ENCODE measurements at regions not wholly inside any gene's neighbourhood (a gene's known extent, or its start where the extent isn't known, plus 50 kb on each side); places are given as distances from the start of the nearest gene placed in this dataset.

GRCh38 chr12:131613678-131614077 is 97.2 kb upstream of the SFSWAP start:
- Histone ChIP-seq H3K27ac (ENCODE audit: low read depth, low read length) (no peak overlapping the region), H2AFZ (ENCODE audit: low read length, unreplicated experiment) (no peak overlapping the region), H3K27me3 (ENCODE audit: insufficient read depth, low read length) (peaks cover 20% of the 10 kb centered on the region), H3K79me2 (ENCODE audit: control insufficient read depth, insufficient read depth, low read length, unreplicated experiment) (no peaks in the 10 kb centered on the region), H3K36me3 (ENCODE audit: insufficient read depth, low read length) (no peaks in the 10 kb centered on the region), H3K4me3 (ENCODE audit: low read depth, low read length) (no peak overlapping the region), H3K4me1 (ENCODE audit: control insufficient read depth, insufficient read depth, low read length, unreplicated experiment) (no peaks in the 10 kb centered on the region)

GRCh38 chr12:131615326-131616042 is 95.4 kb upstream of the SFSWAP start:
- Histone ChIP-seq H3K27me3 (ENCODE audit: insufficient read depth, low read length) (peaks cover 35% of the 10 kb centered on the region), H3K27ac (ENCODE audit: low read depth, low read length) (no peak overlapping the region), H3K36me3 (ENCODE audit: insufficient read depth, low read length) (no peaks in the 10 kb centered on the region), H3K79me2 (ENCODE audit: control insufficient read depth, insufficient read depth, low read length, unreplicated experiment) (no peaks in the 10 kb centered on the region), H3K4me3 (ENCODE audit: low read depth, low read length) (no peak overlapping the region), H2AFZ (ENCODE audit: low read length, unreplicated experiment) (no peak overlapping the region), H3K4me1 (ENCODE audit: control insufficient read depth, insufficient read depth, low read length, unreplicated experiment) (no peaks in the 10 kb centered on the region)

GRCh38 chr12:131616043-131616700 is 94.7 kb upstream of the SFSWAP start:
- no peaks in the 10 kb centered on the region for H3K36me3 ChIP-seq (ENCODE audit: insufficient read depth, low read length)
- H3K27ac ChIP-seq (ENCODE audit: low read depth, low read length) = no peak overlapping the region
- no peak overlapping the region for H3K4me3 ChIP-seq (ENCODE audit: low read depth, low read length)
- H2AFZ ChIP-seq (ENCODE audit: low read length, unreplicated experiment) = no peak overlapping the region
- no peaks in the 10 kb centered on the region for H3K79me2 ChIP-seq (ENCODE audit: control insufficient read depth, insufficient read depth, low read length, unreplicated experiment)
- H3K4me1 ChIP-seq (ENCODE audit: control insufficient read depth, insufficient read depth, low read length, unreplicated experiment) = no peaks in the 10 kb centered on the region
- peaks cover 41% of the 10 kb centered on the region for H3K27me3 ChIP-seq (ENCODE audit: insufficient read depth, low read length)

GRCh38 chr12:131616738-131617137 is 94.2 kb upstream of the SFSWAP start:
- Histone ChIP-seq H3K27me3 (ENCODE audit: insufficient read depth, low read length) (peaks cover 47% of the 10 kb centered on the region), H3K4me1 (ENCODE audit: control insufficient read depth, insufficient read depth, low read length, unreplicated experiment) (no peaks in the 10 kb centered on the region), H3K27ac (ENCODE audit: low read depth, low read length) (no peak overlapping the region), H3K79me2 (ENCODE audit: control insufficient read depth, insufficient read depth, low read length, unreplicated experiment) (no peaks in the 10 kb centered on the region), H3K4me3 (ENCODE audit: low read depth, low read length) (no peak overlapping the region), H3K36me3 (ENCODE audit: insufficient read depth, low read length) (no peaks in the 10 kb centered on the region), H2AFZ (ENCODE audit: low read length, unreplicated experiment) (no peak overlapping the region)

- H3K27ac ChIP-seq (ENCODE audit: low read depth, low read length) = no peak overlapping the region
- no peak overlapping the region for H2AFZ ChIP-seq (ENCODE audit: low read length, unreplicated experiment)
- H3K4me3 ChIP-seq (ENCODE audit: low read depth, low read length) = no peak overlapping the region
- H3K36me3 ChIP-seq (ENCODE audit: insufficient read depth, low read length) = no peaks in the 10 kb centered on the region
- no peaks in the 10 kb centered on the region for H3K79me2 ChIP-seq (ENCODE audit: control insufficient read depth, insufficient read depth, low read length, unreplicated experiment)
- H3K27me3 ChIP-seq (ENCODE audit: insufficient read depth, low read length) = peaks cover 48% of the 10 kb centered on the region
- H3K4me1 ChIP-seq (ENCODE audit: control insufficient read depth, insufficient read depth, low read length, unreplicated experiment) = no peaks in the 10 kb centered on the region
Measured at GRCh38 chr12:131617179-131617578, 93.7 kb upstream of the SFSWAP start.

GRCh38 chr12:131617596-131618302 is 93.1 kb upstream of the SFSWAP start:
- Histone ChIP-seq H2AFZ (ENCODE audit: low read length, unreplicated experiment) (no peak overlapping the region), H3K27ac (ENCODE audit: low read depth, low read length) (no peak overlapping the region), H3K4me3 (ENCODE audit: low read depth, low read length) (no peak overlapping the region), H3K79me2 (ENCODE audit: control insufficient read depth, insufficient read depth, low read length, unreplicated experiment) (no peaks in the 10 kb centered on the region), H3K27me3 (ENCODE audit: insufficient read depth, low read length) (peaks cover 48% of the 10 kb centered on the region), H3K36me3 (ENCODE audit: insufficient read depth, low read length) (no peaks in the 10 kb centered on the region), H3K4me1 (ENCODE audit: control insufficient read depth, insufficient read depth, low read length, unreplicated experiment) (no peaks in the 10 kb centered on the region)

- no peak overlapping the region for H3K27ac ChIP-seq (ENCODE audit: low read depth, low read length)
- no peaks in the 10 kb centered on the region for H3K36me3 ChIP-seq (ENCODE audit: insufficient read depth, low read length)
- H3K4me1 ChIP-seq (ENCODE audit: control insufficient read depth, insufficient read depth, low read length, unreplicated experiment) = no peaks in the 10 kb centered on the region
- no peak overlapping the region for H2AFZ ChIP-seq (ENCODE audit: low read length, unreplicated experiment)
- no peak overlapping the region for H3K4me3 ChIP-seq (ENCODE audit: low read depth, low read length)
- H3K27me3 ChIP-seq (ENCODE audit: insufficient read depth, low read length) = peaks cover 48% of the 10 kb centered on the region
- no peaks in the 10 kb centered on the region for H3K79me2 ChIP-seq (ENCODE audit: control insufficient read depth, insufficient read depth, low read length, unreplicated experiment)
Measured at GRCh38 chr12:131618303-131618658, 92.6 kb upstream of the SFSWAP start.

GRCh38 chr12:131618701-131619100 is 92.2 kb upstream of the SFSWAP start:
- H3K4me3 ChIP-seq (ENCODE audit: low read depth, low read length) = no peak overlapping the region

GRCh38 chr12:131619106-131619642 is 91.7 kb upstream of the SFSWAP start:
- Histone ChIP-seq H3K4me3 (ENCODE audit: low read depth, low read length) (no peak overlapping the region), H3K36me3 (ENCODE audit: insufficient read depth, low read length) (no peaks in the 10 kb centered on the region), H3K27ac (ENCODE audit: low read depth, low read length) (no peak overlapping the region), H3K27me3 (ENCODE audit: insufficient read depth, low read length) (peaks cover 44% of the 10 kb centered on the region), H3K79me2 (ENCODE audit: control insufficient read depth, insufficient read depth, low read length, unreplicated experiment) (no peaks in the 10 kb centered on the region), H3K4me1 (ENCODE audit: control insufficient read depth, insufficient read depth, low read length, unreplicated experiment) (no peaks in the 10 kb centered on the region), H2AFZ (ENCODE audit: low read length, unreplicated experiment) (no peak overlapping the region)

More at GRCh38 chr12:131618701-131619100, 92.2 kb upstream of the SFSWAP start:
- Histone ChIP-seq H2AFZ (ENCODE audit: low read length, unreplicated experiment) (no peak overlapping the region), H3K27me3 (ENCODE audit: insufficient read depth, low read length) (peaks cover 48% of the 10 kb centered on the region), H3K79me2 (ENCODE audit: control insufficient read depth, insufficient read depth, low read length, unreplicated experiment) (no peaks in the 10 kb centered on the region), H3K4me1 (ENCODE audit: control insufficient read depth, insufficient read depth, low read length, unreplicated experiment) (no peaks in the 10 kb centered on the region), H3K27ac (ENCODE audit: low read depth, low read length) (no peak overlapping the region), H3K36me3 (ENCODE audit: insufficient read depth, low read length) (no peaks in the 10 kb centered on the region)

GRCh38 chr12:131619736-131620506 is 91.0 kb upstream of the SFSWAP start:
- Histone ChIP-seq H3K27me3 (ENCODE audit: insufficient read depth, low read length) (peaks cover 43% of the 10 kb centered on the region), H3K27ac (ENCODE audit: low read depth, low read length) (no peak overlapping the region), H3K4me3 (ENCODE audit: low read depth, low read length) (no peak overlapping the region), H3K79me2 (ENCODE audit: control insufficient read depth, insufficient read depth, low read length, unreplicated experiment) (no peaks in the 10 kb centered on the region), H2AFZ (ENCODE audit: low read length, unreplicated experiment) (no peak overlapping the region), H3K36me3 (ENCODE audit: insufficient read depth, low read length) (no peaks in the 10 kb centered on the region), H3K4me1 (ENCODE audit: control insufficient read depth, insufficient read depth, low read length, unreplicated experiment) (no peaks in the 10 kb centered on the region)

All from ACC112 (cell line).